ENCODE measurements at regions not wholly inside any gene's neighbourhood (a gene's known extent, or its start where the extent isn't known, plus 50 kb on each side); places are given as distances from the start of the nearest gene placed in this dataset.

DNA sequence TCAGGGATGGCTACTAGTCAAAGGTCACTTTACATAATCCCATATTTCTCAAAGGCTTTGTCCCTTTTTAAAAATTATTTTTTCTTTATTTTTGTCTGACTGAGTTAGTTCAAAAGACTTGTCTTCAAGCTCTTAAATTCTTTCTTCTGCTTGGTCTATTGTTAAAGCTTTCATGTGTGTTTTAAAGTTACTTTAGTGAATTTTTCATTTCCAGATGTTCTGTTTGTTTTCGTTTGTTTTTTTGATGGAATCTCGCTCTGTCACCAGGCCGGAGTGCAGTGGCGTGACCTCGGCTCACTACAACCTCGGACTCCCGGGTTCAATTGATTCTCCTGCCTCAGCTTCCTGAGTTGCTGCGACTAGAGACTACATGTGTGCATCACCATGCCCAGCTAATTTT, 55.0 kb upstream of the SNCAIP start:
- Histone ChIP-seq H3K9me3 (replicated peaks; ENCODE audit: control insufficient read depth, insufficient read depth, low read length) (no peaks in the 10 kb centered on the region), H3K36me3 (ENCODE audit: control insufficient read depth in 2 of 2, extremely low read depth in 1 of 2, insufficient read depth in 2 of 2, low read length in 2 of 2) (no peaks in the 10 kb centered on the region), H2AFZ (ENCODE audit: low read depth, low read length) (no peak overlapping the region), H3K27ac (ENCODE audit: insufficient read depth, low read depth, low read length) (no peak overlapping the region), H3K4me1 (ENCODE audit: control insufficient read depth, extremely low read depth, insufficient read depth, low read length) (no peaks in the 10 kb centered on the region), H3K4me3 (replicated peaks in 1 of 3; ENCODE audit: insufficient read depth in 1 of 3, low read depth in 1 of 3, low read length in 3 of 3) (no peak overlapping the region), H4K20me1 (replicated peaks; ENCODE audit: control insufficient read depth, extremely low read depth, insufficient read depth, low read length) (no peaks in the 10 kb centered on the region), H3K9ac (replicated peaks; ENCODE audit: extremely low read depth, insufficient read depth, low read length) (no peak overlapping the region), H3K27me3 (ENCODE audit: control insufficient read depth in 2 of 2, insufficient read depth in 2 of 2, low read length in 2 of 2) (no peaks in the 10 kb centered on the region), H3K4me2 (ENCODE audit: insufficient read depth, low read length) (no peak overlapping the region), H3K9me1 (replicated peaks; ENCODE audit: control insufficient read depth, extremely low read depth, insufficient read depth, low read length) (no peaks in the 10 kb centered on the region), H3K79me2 (ENCODE audit: control insufficient read depth, insufficient read depth, low read length) (no peaks in the 10 kb centered on the region)
- intact Hi-C loops (cut with micrococcal nuclease) (no loop called here), dilution Hi-C loops (cut with MboI; ENCODE audit: extremely low pct_ligation_motif_present, low sequenced_read_pairs) (no loop called here)
- ChIA-PET CTCF (no interaction called here), POLR2A (no interaction called here)
- FAIRE-seq: no peak
- TF ChIP-seq, protein P1, sequence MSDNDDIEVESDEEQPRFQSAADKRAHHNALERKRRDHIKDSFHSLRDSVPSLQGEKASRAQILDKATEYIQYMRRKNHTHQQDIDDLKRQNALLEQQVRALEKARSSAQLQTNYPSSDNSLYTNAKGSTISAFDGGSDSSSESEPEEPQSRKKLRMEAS (IDR thresholded peaks at IDR 0.05; ENCODE audit: insufficient read depth, insufficient read length): no peak
- TF ChIP-seq POLR2A (IDR thresholded peaks at IDR 0.05; ENCODE audit: low read depth, low read length) (no peak), MYC (IDR thresholded peaks at IDR 0.05; ENCODE audit: low read depth, low read length) (no peak), CTCF (IDR thresholded peaks at IDR 0.05; ENCODE audit: extremely low read depth in 1 of 2, insufficient read depth in 1 of 2, low read depth in 1 of 2, low read length in 2 of 2) (no peak), EZH2 (IDR thresholded peaks at IDR 0.05; ENCODE audit: borderline replicate concordance, low read depth, low read length, severe bottlenecking) (no peak)
- no TSS peak for BruUV-seq (replicated peaks)
- no peak for DNase-seq (ENCODE audit: low read depth, low spot score)

DNA sequence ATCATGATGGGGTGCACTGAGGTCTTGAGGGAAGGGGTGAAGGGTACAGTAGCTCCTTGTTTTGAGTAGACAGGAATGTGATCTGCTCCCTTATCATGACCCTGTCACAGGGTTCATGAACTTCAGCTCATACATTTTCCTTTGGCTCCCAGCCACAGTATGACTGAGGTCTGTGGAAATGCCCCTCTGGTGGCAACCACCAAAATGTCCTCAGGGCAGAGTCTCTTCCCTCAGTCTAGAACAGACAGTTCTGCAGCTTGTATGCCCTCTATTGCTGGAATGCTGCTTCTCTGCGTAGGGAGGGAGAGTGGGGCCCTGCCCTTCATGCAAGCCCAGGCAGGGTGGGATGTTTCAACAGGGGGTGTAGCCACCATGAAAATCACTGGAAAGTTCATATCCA, 53.8 kb upstream of the SNCAIP start:
- Histone ChIP-seq H2AFZ (ENCODE audit: low read depth, low read length) (no peak overlapping the region), H3K4me2 (ENCODE audit: insufficient read depth, low read length) (no peak overlapping the region), H3K4me3 (replicated peaks in 1 of 3; ENCODE audit: insufficient read depth in 1 of 3, low read depth in 1 of 3, low read length in 3 of 3) (no peak overlapping the region), H3K36me3 (ENCODE audit: control insufficient read depth in 2 of 2, extremely low read depth in 1 of 2, insufficient read depth in 2 of 2, low read length in 2 of 2) (no peaks in the 10 kb centered on the region), H3K9ac (replicated peaks; ENCODE audit: extremely low read depth, insufficient read depth, low read length) (no peak overlapping the region), H3K9me1 (replicated peaks; ENCODE audit: control insufficient read depth, extremely low read depth, insufficient read depth, low read length) (no peaks in the 10 kb centered on the region), H3K9me3 (replicated peaks; ENCODE audit: control insufficient read depth, insufficient read depth, low read length) (no peaks in the 10 kb centered on the region), H3K27ac (ENCODE audit: insufficient read depth, low read depth, low read length) (no peak overlapping the region), H4K20me1 (replicated peaks; ENCODE audit: control insufficient read depth, extremely low read depth, insufficient read depth, low read length) (no peaks in the 10 kb centered on the region), H3K4me1 (ENCODE audit: control insufficient read depth, extremely low read depth, insufficient read depth, low read length) (no peaks in the 10 kb centered on the region), H3K79me2 (ENCODE audit: control insufficient read depth, insufficient read depth, low read length) (no peaks in the 10 kb centered on the region), H3K27me3 (ENCODE audit: control insufficient read depth in 2 of 2, insufficient read depth in 2 of 2, low read length in 2 of 2) (no peaks in the 10 kb centered on the region)
- DNase-seq (ENCODE audit: low read depth, low spot score) (no peak), FAIRE-seq (no peak)
- dilution Hi-C loops (cut with MboI; ENCODE audit: extremely low pct_ligation_motif_present, low sequenced_read_pairs) (no loop called here), intact Hi-C loops (cut with micrococcal nuclease) (no loop called here)
- CTCF ChIA-PET: no interaction called here
- no peak for TF ChIP-seq CTCF (IDR thresholded peaks at IDR 0.05; ENCODE audit: extremely low read depth in 1 of 2, insufficient read depth in 1 of 2, low read depth in 1 of 2, low read length in 2 of 2)
- TF ChIP-seq MYC (IDR thresholded peaks at IDR 0.05; ENCODE audit: low read depth, low read length): no peak
- TF ChIP-seq GATA2 (IDR thresholded peaks at IDR 0.05; ENCODE audit: insufficient read depth, insufficient read length, low read depth, low read length): no peak
- TF ChIP-seq JUN (IDR thresholded peaks at IDR 0.05; ENCODE audit: borderline replicate concordance, insufficient read depth, insufficient read length, low read depth): no peak
- TF ChIP-seq, protein P1 (IDR thresholded peaks at IDR 0.05; ENCODE audit: insufficient read depth, insufficient read length): no peak
- no peak for TF ChIP-seq POLR2AphosphoS5 (IDR thresholded peaks at IDR 0.05; ENCODE audit: insufficient read depth, low read depth, low read length)
- no peak for TF ChIP-seq EZH2 (IDR thresholded peaks at IDR 0.05; ENCODE audit: borderline replicate concordance, low read depth, low read length, severe bottlenecking)
- no peak for TF ChIP-seq FOS (IDR thresholded peaks at IDR 0.05; ENCODE audit: borderline replicate concordance, insufficient read depth, low read length)
- no peak for TF ChIP-seq POLR2A (IDR thresholded peaks at IDR 0.05; ENCODE audit: low read depth, low read length)
- no TSS peak for BruUV-seq (replicated peaks)
- POLR2A ChIA-PET: no interaction called here
